Activated B cell treated with CpG ODN at 0.5 μM for 24 hours (primary cell): ENCODE measurements at regions not wholly inside any gene's neighbourhood (a gene's known extent, or its start where the extent isn't known, plus 50 kb on each side); places are given as distances from the start of the nearest gene placed in this dataset.

Experiments used
- ATAC-seq: fragments of 200-7000 bp; cut with Tn5 transposase; one replicate; pipeline ENCODE4 v1.10.0; 2021; ENCODE audit warnings: low read depth, mild to moderate bottlenecking, moderate library complexity
- CTCF ChIA-PET: fragments of 350-600 bp; sonication (Branson Sonifier 250); formaldehyde crosslinking; loops from one replicate; lab custom pipeline; 2021; ENCODE audit warnings: antibody characterized with exemption; lab: Charles Lee
- POLR2A ChIA-PET: fragments of 350-600 bp; sonication (Branson Sonifier 250); formaldehyde crosslinking; loops from one replicate; lab custom pipeline; 2021; ENCODE audit warnings: antibody characterized with exemption; lab: Charles Lee
- DNase-seq: peaks from one replicate; pipeline ENCODE4 v3.0.0; 2022
- H3K27ac Mint-ChIP-seq: one replicate; pipeline ENCODE4 v1.8.0; 2020; ENCODE audit warnings: mixed read lengths
- H3K27me3 Mint-ChIP-seq: one replicate; pipeline ENCODE4 v1.8.0; 2021; ENCODE audit warnings: mixed read lengths
- H3K36me3 Mint-ChIP-seq: one replicate; pipeline ENCODE4 v1.8.0; 2021; ENCODE audit warnings: low read depth, mixed read lengths
- H3K4me1 Mint-ChIP-seq: one replicate; pipeline ENCODE4 v1.8.0; 2021; ENCODE audit warnings: mixed read lengths
- H3K4me3 Mint-ChIP-seq: one replicate; pipeline ENCODE4 v1.8.0; 2020; ENCODE audit warnings: mild to moderate bottlenecking, mixed read lengths
- H3K9me3 Mint-ChIP-seq: one replicate; pipeline ENCODE4 v1.8.0; 2020; ENCODE audit warnings: mixed read lengths
- CTCF ChIP-seq: fragments of 200-600 bp; IDR thresholded peaks from one replicate; pipeline ENCODE4 v1.8.0; 2022; ENCODE audit warnings: antibody characterized with exemption, mild to moderate bottlenecking
- intact Hi-C: fragments of 100-400 bp; cut with micrococcal nuclease; formaldehyde crosslinking; loops from one replicate; pipeline ENCODE4 v1.15.1; 2024

GRCh38 chr18:11304928-11305327 is 155.6 kb upstream of the PIEZO2 start:
- Mint-ChIP-seq H3K9me3 (peaks cover 17% of the 10 kb centered on the region), H3K36me3 (no peaks in the 10 kb centered on the region), H3K27ac (no peak overlapping the region), H3K4me3 (no peak overlapping the region), H3K27me3 (no peaks in the 10 kb centered on the region), H3K4me1 (no peaks in the 10 kb centered on the region)
- no peak for ATAC-seq
- no peak for TF ChIP-seq CTCF
- DNase-seq: no peak
- POLR2A ChIA-PET: no interaction called here
- CTCF ChIA-PET: no interaction called here
- intact Hi-C loops: no loop called here

GRCh38 chr18:11296946-11297345 is 147.6 kb upstream of the PIEZO2 start:
- no peak for TF ChIP-seq CTCF
- ChIA-PET POLR2A (no interaction called here), CTCF (no interaction called here)
- ATAC-seq (no peak), DNase-seq (no peak)
- Mint-ChIP-seq H3K36me3 (no peaks in the 10 kb centered on the region), H3K4me3 (no peak overlapping the region), H3K27ac (no peak overlapping the region), H3K27me3 (no peaks in the 10 kb centered on the region), H3K4me1 (no peaks in the 10 kb centered on the region), H3K9me3 (peaks cover 20% of the 10 kb centered on the region)
- intact Hi-C loops: no loop called here

GRCh38 chr18:11293794-11294193 is 144.4 kb upstream of the PIEZO2 start:
- Mint-ChIP-seq H3K4me1 (no peaks in the 10 kb centered on the region), H3K36me3 (no peaks in the 10 kb centered on the region), H3K4me3 (no peak overlapping the region), H3K9me3 (no peaks in the 10 kb centered on the region), H3K27ac (no peak overlapping the region), H3K27me3 (no peaks in the 10 kb centered on the region)
- no peak for TF ChIP-seq CTCF
- DNase-seq: no peak
- ChIA-PET CTCF (no interaction called here), POLR2A (no interaction called here)
- intact Hi-C loops: no loop called here
- ATAC-seq: no peak

- Mint-ChIP-seq H3K36me3 (no peaks in the 10 kb centered on the region), H3K27me3 (no peaks in the 10 kb centered on the region), H3K27ac (no peak overlapping the region), H3K4me1 (no peaks in the 10 kb centered on the region), H3K9me3 (no peaks in the 10 kb centered on the region), H3K4me3 (no peak overlapping the region)
- ChIA-PET POLR2A (no interaction called here), CTCF (no interaction called here)
- DNase-seq (no peak), ATAC-seq (no peak)
- intact Hi-C loops: no loop called here
- TF ChIP-seq CTCF: no peak
These were observed 141.4 kb upstream of the PIEZO2 start for GRCh38 chr18:11290786-11291185.

GRCh38 chr18:11289248-11289647 is 139.9 kb upstream of the PIEZO2 start:
- TF ChIP-seq CTCF: no peak
- no peak overlapping the region for H3K27ac Mint-ChIP-seq
- H3K9me3 Mint-ChIP-seq: no peaks in the 10 kb centered on the region
- no peaks in the 10 kb centered on the region for H3K27me3 Mint-ChIP-seq
- no peaks in the 10 kb centered on the region for H3K36me3 Mint-ChIP-seq
- CTCF ChIA-PET: no interaction called here
- intact Hi-C loops: no loop called here
- no peak overlapping the region for H3K4me3 Mint-ChIP-seq
- ATAC-seq (no peak), DNase-seq (no peak)
- POLR2A ChIA-PET: no interaction called here
- no peaks in the 10 kb centered on the region for H3K4me1 Mint-ChIP-seq
